ENCODE measurements at regions not wholly inside any gene's neighbourhood (a gene's known extent, or its start where the extent isn't known, plus 50 kb on each side); places are given as distances from the start of the nearest gene placed in this dataset.
A peak's percentile ranks its signal among the peaks of the same experiment; 100 is the strongest.

- no peak for DNase-seq
Measured at GRCh38 chr3:161555320-161555719, 58.7 kb downstream of the OTOL1 start.

GRCh38 chr3:161556533-161556932 lies 59.9 kb downstream of the OTOL1 start:
- DNase-seq: no peak

- no peak for DNase-seq
Measured at GRCh38 chr3:161556941-161557340, 60.3 kb downstream of the OTOL1 start.

- DNase-seq: no peak
Measured at GRCh38 chr3:161557445-161558150, 61.0 kb downstream of the OTOL1 start.

- no peak for DNase-seq
Measured at GRCh38 chr3:161558236-161558635, 61.6 kb downstream of the OTOL1 start.

GRCh38 chr3:161559177-161559998 lies 62.8 kb downstream of the OTOL1 start:
- DNase-seq: peak; percentile 40

GRCh38 chr3:161560008-161560637 lies 63.5 kb downstream of the OTOL1 start:
- peak; percentile 39 for DNase-seq

- DNase-seq: no peak
Measured at GRCh38 chr3:161567577-161568361, 71.2 kb downstream of the OTOL1 start.

GRCh38 chr3:161568671-161569070 lies 72.1 kb downstream of the OTOL1 start:
- DNase-seq: no peak

GRCh38 chr3:161571951-161572350 lies 75.3 kb downstream of the OTOL1 start:
- no peak for DNase-seq

GRCh38 chr3:161573136-161573535 lies 76.5 kb downstream of the OTOL1 start:
- no peak for DNase-seq

GRCh38 chr3:161575901-161576300 lies 79.3 kb downstream of the OTOL1 start:
- no peak for DNase-seq

GRCh38 chr3:161576311-161576710 lies 79.7 kb downstream of the OTOL1 start:
- no peak for DNase-seq

- DNase-seq: peak; percentile 6
Measured at GRCh38 chr3:161576714-161577510, 80.3 kb downstream of the OTOL1 start.

GRCh38 chr3:161577662-161578061 lies 81.1 kb downstream of the OTOL1 start:
- no peak for DNase-seq

GRCh38 chr3:161579395-161580126 lies 83.0 kb downstream of the OTOL1 start:
- no peak for DNase-seq

GRCh38 chr3:161585922-161586321 lies 89.3 kb downstream of the OTOL1 start:
- no peak for DNase-seq

- no peak for DNase-seq
Measured at GRCh38 chr3:161586556-161587235, 90.1 kb downstream of the OTOL1 start.

GRCh38 chr3:161598639-161599038 lies 102.0 kb downstream of the OTOL1 start:
- DNase-seq: no peak

- DNase-seq: no peak
Measured at GRCh38 chr3:161599697-161600096, 103.1 kb downstream of the OTOL1 start.
